Prostate gland (tissue), 2 donors: ENCODE measurements at regions not wholly inside any gene's neighbourhood (a gene's known extent, or its start where the extent isn't known, plus 50 kb on each side); places are given as distances from the start of the nearest gene placed in this dataset.

ENCODE experiments used
- DNase-seq: peaks from one replicate; pipeline ENCODE4 v3.0.0-alpha.2; 2019; ENCODE audit warnings: low spot score
- H3K27ac ChIP-seq, 2 donors: fragments of 200-600 bp; sonication (generic); 2 replicates each; pipeline ENCODE4 v1.5.1; 2017 to 2019
- H3K27me3 ChIP-seq: fragments of 200-600 bp; sonication (generic); replicated peaks from 2 replicates; pipeline ENCODE4 v1.5.1; 2019; ENCODE audit not compliant: insufficient read depth
- H3K36me3 ChIP-seq, 2 donors: fragments of 200-600 bp; sonication (generic); 1 replicate in 1 of 2; 2 replicates in 1 of 2; pipeline versions ENCODE4 v1.5.1 to v1.8.1; 2017 to 2019
- H3K4me1 ChIP-seq: fragments of 200-600 bp; sonication (generic); replicated peaks from 2 replicates; pipeline ENCODE4 v1.5.1; 2019
- H3K4me3 ChIP-seq, 2 donors: fragments of 200-600 bp; sonication (generic); 2 replicates each; pipeline ENCODE4 v1.5.1; 2017 to 2019
- H3K9me3 ChIP-seq: fragments of 200-600 bp; sonication (generic); 2 replicates; pipeline ENCODE4 v1.5.1; 2017
- CTCF ChIP-seq, 4 experiments: fragments of 200-600 bp in 2 of 4; fragments of 450-650 bp in 2 of 4; sonication (generic) in 2 of 4; IDR thresholded peaks; 1 replicate in 3 of 4; 2 replicates in 1 of 4; pipeline ENCODE4 v1.5.1; 2016 to 2019; ENCODE audit warnings: antibody characterized with exemption in 4 of 4, mild to moderate bottlenecking in 2 of 4, moderate library complexity in 2 of 4
- POLR2A ChIP-seq: fragments of 450-650 bp; IDR thresholded peaks from one replicate; pipeline ENCODE4 v1.6.1; 2016; ENCODE audit warnings: antibody characterized with exemption, mild to moderate bottlenecking
- POLR2AphosphoS5 ChIP-seq: sonication (generic); formaldehyde crosslinking; IDR thresholded peaks from one replicate; pipeline ENCODE4 v1.6.1; 2017; ENCODE audit warnings: antibody characterized with exemption
- WGBS: methylation state at CpG from one replicate; pipeline ENCODE4 v1.1.5; 2018; 5-methylcytosine and 5-hydroxymethylcytosine counted together
- intact Hi-C: fragments of 100-400 bp; cut with DNase I; formaldehyde crosslinking; loops from one replicate; pipeline ENCODE4 v1.14.2; 2022

- no peaks in the 10 kb centered on the region for H3K27me3 ChIP-seq
- no peaks in the 10 kb centered on the region for H3K9me3 ChIP-seq
- no peak overlapping the region for H3K4me3 ChIP-seq
- H3K4me1 ChIP-seq = no peaks in the 10 kb centered on the region
- TF ChIP-seq CTCF (IDR thresholded peaks at IDR 0.05) (no peak), POLR2AphosphoS5 (no peak), POLR2A (no peak)
- intact Hi-C loops = no loop called here
- DNase-seq = no peak
- no peak overlapping the region for H3K27ac ChIP-seq
- no peaks in the 10 kb centered on the region for H3K36me3 ChIP-seq
These were observed 129.7 kb upstream of the SLC4A4 start for GRCh38 chr4:71209161-71209560.

- Histone ChIP-seq H3K27me3 (no peaks in the 10 kb centered on the region), H3K4me3 (no peak overlapping the region), H3K9me3 (no peaks in the 10 kb centered on the region), H3K4me1 (no peaks in the 10 kb centered on the region), H3K36me3 (no peaks in the 10 kb centered on the region), H3K27ac (no peak overlapping the region)
- no peak for DNase-seq
- WGBS = 29% methylated on average over 3 of the region's 3 CpGs
- intact Hi-C loops = no loop called here
- TF ChIP-seq POLR2AphosphoS5 (no peak), CTCF (IDR thresholded peaks at IDR 0.05) (no peak), POLR2A (no peak)
These were observed 128.0 kb upstream of the SLC4A4 start for GRCh38 chr4:71210823-71211222.

GRCh38 chr4:71211748-71212147 is 127.1 kb upstream of the SLC4A4 start:
- no peak overlapping the region for H3K27ac ChIP-seq
- no peak overlapping the region for H3K4me3 ChIP-seq
- intact Hi-C loops = no loop called here
- TF ChIP-seq POLR2A = no peak
- no peak for TF ChIP-seq POLR2AphosphoS5
- no peak for TF ChIP-seq CTCF (IDR thresholded peaks at IDR 0.05)
- no peaks in the 10 kb centered on the region for H3K4me1 ChIP-seq
- 69% methylated on average over 3 of the region's 3 CpGs for WGBS
- no peak for DNase-seq
- no peaks in the 10 kb centered on the region for H3K9me3 ChIP-seq
- no peaks in the 10 kb centered on the region for H3K27me3 ChIP-seq
- H3K36me3 ChIP-seq = no peaks in the 10 kb centered on the region

GRCh38 chr4:71212216-71212615 is 126.6 kb upstream of the SLC4A4 start:
- H3K27ac ChIP-seq = no peak overlapping the region
- no peak for DNase-seq
- TF ChIP-seq POLR2A = no peak
- no peak for TF ChIP-seq CTCF (IDR thresholded peaks at IDR 0.05)
- intact Hi-C loops = no loop called here
- H3K4me1 ChIP-seq = no peaks in the 10 kb centered on the region
- H3K9me3 ChIP-seq = no peaks in the 10 kb centered on the region
- H3K4me3 ChIP-seq = no peak overlapping the region
- H3K36me3 ChIP-seq = no peaks in the 10 kb centered on the region
- no peaks in the 10 kb centered on the region for H3K27me3 ChIP-seq
- 92% methylated on average over 1 of the region's 1 CpG for WGBS

GRCh38 chr4:71214578-71214977 is 124.2 kb upstream of the SLC4A4 start:
- peaks cover 3% of the 10 kb centered on the region for H3K4me1 ChIP-seq
- TF ChIP-seq POLR2AphosphoS5 = no peak
- no peak for TF ChIP-seq CTCF (IDR thresholded peaks at IDR 0.05)
- TF ChIP-seq POLR2A = no peak
- no peaks in the 10 kb centered on the region for H3K27me3 ChIP-seq
- H3K9me3 ChIP-seq = no peaks in the 10 kb centered on the region
- intact Hi-C loops = no loop called here
- no peak overlapping the region for H3K4me3 ChIP-seq
- no peak overlapping the region for H3K27ac ChIP-seq
- H3K36me3 ChIP-seq = no peaks in the 10 kb centered on the region
- no peak for DNase-seq
